Cardiac muscle cell (in vitro differentiated cells and primary cell): ENCODE measurements at regions not wholly inside any gene's neighbourhood (a gene's known extent, or its start where the extent isn't known, plus 50 kb on each side); places are given as distances from the start of the nearest gene placed in this dataset.
A peak's percentile ranks its signal among the peaks of the same experiment; 100 is the strongest.

Source experiments
- DNase-seq, 2 donors: peaks; one replicate each; pipeline versions ENCODE4 v3.0.0 to v3.0.0-alpha.2; 2010 to 2017; ENCODE audit warnings: low read depth in 1 of 2, low spot score in 1 of 2
- H3K27ac ChIP-seq: fragments of 200-600 bp; sonication (generic); 2 replicates; pipeline ENCODE4 v1.5.1; 2016
- H3K27me3 ChIP-seq: fragments of 200-600 bp; sonication (generic); 2 replicates; pipeline ENCODE4 v1.6.0; 2016; ENCODE audit warnings: control low read depth
- H3K36me3 ChIP-seq: fragments of 200-600 bp; sonication (generic); 2 replicates; pipeline ENCODE4 v1.5.1; 2016; ENCODE audit warnings: control low read depth
- H3K4me1 ChIP-seq: fragments of 200-600 bp; sonication (generic); 2 replicates; pipeline ENCODE4 v1.8.1; 2017; ENCODE audit warnings: low read depth, mild to moderate bottlenecking, mixed run types
- H3K4me3 ChIP-seq: fragments of 200-600 bp; sonication (generic); 2 replicates; pipeline ENCODE4 v1.5.1; 2016; ENCODE audit warnings: mild to moderate bottlenecking
- H3K9me3 ChIP-seq: fragments of 200-600 bp; sonication (generic); 2 replicates; pipeline ENCODE4 v1.5.1; 2017; ENCODE audit warnings: low read depth, mild to moderate bottlenecking, control low read depth
- CTCF ChIP-seq: IDR thresholded peaks from 2 replicates; pipeline ENCODE4 v1.5.1; 2012; ENCODE audit warnings: low read depth, mild to moderate bottlenecking, low read length

- no peak for DNase-seq
These were observed 107.8 kb downstream of the HSPH1 start for GRCh38 chr13:31053896-31054295.

GRCh38 chr13:31053091-31053490 lies 108.6 kb downstream of the HSPH1 start:
- no peak for TF ChIP-seq CTCF
- no peak for DNase-seq
- Histone ChIP-seq H3K27ac (no peak overlapping the region), H3K27me3 (peaks cover 6% of the 10 kb centered on the region), H3K4me3 (no peak overlapping the region), H3K4me1 (no peaks in the 10 kb centered on the region), H3K9me3 (no peaks in the 10 kb centered on the region), H3K36me3 (no peaks in the 10 kb centered on the region)

More at GRCh38 chr13:31053896-31054295, 107.8 kb downstream of the HSPH1 start:
- TF ChIP-seq CTCF: no peak
- H3K36me3 ChIP-seq: no peaks in the 10 kb centered on the region
- H3K4me3 ChIP-seq: no peak overlapping the region
- no peaks in the 10 kb centered on the region for H3K4me1 ChIP-seq
- H3K27ac ChIP-seq: no peak overlapping the region
- H3K27me3 ChIP-seq: peaks cover 6% of the 10 kb centered on the region
- H3K9me3 ChIP-seq: no peaks in the 10 kb centered on the region

- Histone ChIP-seq H3K9me3 (no peaks in the 10 kb centered on the region), H3K27ac (no peak overlapping the region), H3K27me3 (peaks cover 6% of the 10 kb centered on the region), H3K36me3 (no peaks in the 10 kb centered on the region), H3K4me3 (no peak overlapping the region), H3K4me1 (no peaks in the 10 kb centered on the region)
- no peak for TF ChIP-seq CTCF
- DNase-seq: no peak
These were observed 109.2 kb downstream of the HSPH1 start for GRCh38 chr13:31052478-31052877.

GRCh38 chr13:31051999-31052398 lies 109.7 kb downstream of the HSPH1 start:
- H3K36me3 ChIP-seq: no peaks in the 10 kb centered on the region
- no peak for TF ChIP-seq CTCF
- H3K27me3 ChIP-seq: peaks cover 6% of the 10 kb centered on the region
- no peaks in the 10 kb centered on the region for H3K9me3 ChIP-seq
- no peak overlapping the region for H3K27ac ChIP-seq
- H3K4me3 ChIP-seq: no peak overlapping the region
- no peaks in the 10 kb centered on the region for H3K4me1 ChIP-seq
- no peak for DNase-seq

- Histone ChIP-seq H3K27me3 (peaks cover 6% of the 10 kb centered on the region), H3K4me1 (peaks cover 10% of the 10 kb centered on the region), H3K27ac (no peak overlapping the region), H3K9me3 (no peaks in the 10 kb centered on the region), H3K36me3 (no peaks in the 10 kb centered on the region), H3K4me3 (no peak overlapping the region)
- peak; percentile 36 for TF ChIP-seq CTCF
- DNase-seq: peak in 1 of 2 donors; percentile 37
These were observed 111.0 kb downstream of the HSPH1 start for GRCh38 chr13:31050486-31051400.
